GM12891 (cell line): ENCODE measurements at regions not wholly inside any gene's neighbourhood (a gene's known extent, or its start where the extent isn't known, plus 50 kb on each side); places are given as distances from the start of the nearest gene placed in this dataset.

Source experiments
- POLR2A ChIP-seq: IDR thresholded peaks from 2 replicates; pipeline ENCODE4 v1.6.1; 2011; ENCODE audit warnings: low read depth, low read length, control low read depth
- POLR2AphosphoS5 ChIP-seq: IDR thresholded peaks from 2 replicates; pipeline ENCODE4 v1.6.1; 2011; ENCODE audit warnings: low read depth, low read length, control low read depth
- POU2F2 ChIP-seq: IDR thresholded peaks from 2 replicates; pipeline ENCODE4 v1.6.1; 2011; ENCODE audit warnings: low read depth, mild to moderate bottlenecking, control low read depth, low read length, moderate library complexity
- SPI1 ChIP-seq: IDR thresholded peaks from 2 replicates; pipeline ENCODE4 v1.6.1; 2011; ENCODE audit warnings: low read depth, low read length, control low read depth
- TAF1 ChIP-seq: IDR thresholded peaks from 2 replicates; pipeline ENCODE4 v1.6.1; 2011; ENCODE audit warnings: low read depth, low read length, control low read depth

GRCh38 chr4:180081072-180081471 lies 2162.1 kb upstream of the TENM3 start:
- no peak for TF ChIP-seq POLR2A
- no peak for TF ChIP-seq POLR2AphosphoS5
- no peak for TF ChIP-seq SPI1
- no peak for TF ChIP-seq POU2F2
- no peak for TF ChIP-seq TAF1
